NOMO-1 treated with dmso at 0.1 percent for 144 hours (cell line): ENCODE measurements at regions not wholly inside any gene's neighbourhood (a gene's known extent, or its start where the extent isn't known, plus 50 kb on each side); places are given as distances from the start of the nearest gene placed in this dataset.

Experiments
- DNase-seq: peaks from one replicate; lab custom pipeline; 2025; ENCODE audit not compliant: unreplicated experiment; lab: John Stamatoyannopoulos, UW

- DNase-seq, result no peak
These were observed 301.4 kb upstream of the STXBP5 start for GRCh38 chr6:146902846-146903245.

GRCh38 chr6:146903451-146903850, 300.8 kb upstream of the STXBP5 start:
- DNase-seq, result no peak

- no peak for DNase-seq
These were observed 299.6 kb upstream of the STXBP5 start for GRCh38 chr6:146904596-146904995.

- DNase-seq, result no peak
These were observed 299.0 kb upstream of the STXBP5 start for GRCh38 chr6:146905181-146905704.

- no peak for DNase-seq
These were observed 295.4 kb upstream of the STXBP5 start for GRCh38 chr6:146908786-146909185.

- DNase-seq, result no peak
These were observed 294.8 kb upstream of the STXBP5 start for GRCh38 chr6:146909376-146909775.

- no peak for DNase-seq
These were observed 294.3 kb upstream of the STXBP5 start for GRCh38 chr6:146909886-146910285.

- no peak for DNase-seq
These were observed 293.6 kb upstream of the STXBP5 start for GRCh38 chr6:146910611-146911010.

GRCh38 chr6:146911635-146912215, 292.5 kb upstream of the STXBP5 start:
- DNase-seq, result no peak

- no peak for DNase-seq
These were observed 291.2 kb upstream of the STXBP5 start for GRCh38 chr6:146912730-146913685.

- DNase-seq, result peak; percentile 21
These were observed 290.3 kb upstream of the STXBP5 start for GRCh38 chr6:146913842-146914488.

GRCh38 chr6:146914489-146915483, 289.4 kb upstream of the STXBP5 start:
- DNase-seq, result peak; percentile 46

GRCh38 chr6:146915671-146916127, 288.5 kb upstream of the STXBP5 start:
- no peak for DNase-seq

- DNase-seq, result no peak
These were observed 287.7 kb upstream of the STXBP5 start for GRCh38 chr6:146916435-146917025.

GRCh38 chr6:146917182-146917581, 287.0 kb upstream of the STXBP5 start:
- DNase-seq, result no peak

- no peak for DNase-seq
These were observed 286.2 kb upstream of the STXBP5 start for GRCh38 chr6:146917979-146918378.

GRCh38 chr6:146919017-146919416, 285.2 kb upstream of the STXBP5 start:
- DNase-seq, result no peak

GRCh38 chr6:146923205-146923833, 280.9 kb upstream of the STXBP5 start:
- DNase-seq, result no peak

GRCh38 chr6:146925846-146926245, 278.4 kb upstream of the STXBP5 start:
- DNase-seq, result no peak
